Psoas muscle (tissue), 7 donors: ENCODE measurements at regions not wholly inside any gene's neighbourhood (a gene's known extent, or its start where the extent isn't known, plus 50 kb on each side); places are given as distances from the start of the nearest gene placed in this dataset.

Source experiments
- ATAC-seq, 4 donors: fragments of 200-7000 bp; cut with Tn5 transposase; one replicate each; pipeline ENCODE4 v1.9.1; 2020; ENCODE audit warnings: moderate library complexity in 3 of 4, mild to moderate bottlenecking in 2 of 4
- DNase-seq, 2 donors: peaks; one replicate each; pipeline ENCODE4 v3.0.0-alpha.2; 2020
- H3K27ac ChIP-seq: fragments of 200-600 bp; one replicate; pipeline ENCODE4 v1.8.0; 2022
- H3K27me3 ChIP-seq, 3 donors: fragments of 200-600 bp in 1 of 3; one replicate each; pipeline versions ENCODE4 v1.6.1 to v1.8.0; 2013 to 2022; ENCODE audit warnings: low read length in 2 of 3, mild to moderate bottlenecking in 2 of 3, moderate library complexity in 1 of 3; ENCODE audit not compliant: insufficient read depth in 3 of 3
- H3K36me3 ChIP-seq, 2 donors: fragments of 200-600 bp in 1 of 2; one replicate each; pipeline versions ENCODE4 v1.6.1 to v1.8.0; 2013 to 2022; ENCODE audit warnings: low read depth in 1 of 2, mild to moderate bottlenecking in 1 of 2, moderate library complexity in 1 of 2; ENCODE audit not compliant: insufficient read depth in 1 of 2
- H3K4me1 ChIP-seq: fragments of 200-600 bp; one replicate; pipeline ENCODE4 v1.8.0; 2022
- H3K4me3 ChIP-seq: fragments of 200-600 bp; one replicate; pipeline ENCODE4 v1.8.0; 2022; ENCODE audit warnings: mild to moderate bottlenecking
- H3K9me3 ChIP-seq: fragments of 200-600 bp; one replicate; pipeline ENCODE4 v1.8.0; 2022
- CTCF ChIP-seq: fragments of 200-600 bp; IDR thresholded peaks from one replicate; pipeline ENCODE4 v1.8.0; 2022; ENCODE audit warnings: antibody characterized with exemption
- WGBS, 3 donors: extraction: QIAGEN DNeasy Blood & Tissue Kit; methylation state at CpG; one replicate each; pipeline versions ENCODE4 v1.1.6 to v1.1.7; 2013; 5-methylcytosine and 5-hydroxymethylcytosine counted together
- intact Hi-C, 2 donors: fragments of 100-400 bp; cut with DNase I; formaldehyde crosslinking; loops; one replicate each; pipeline versions ENCODE4 v1.11.0 to v1.14.2; 2022
- donor health status: healthy with polysubstance abuse.
- donor health status: DM: no; HTN: no; CAD: no; lungs with moderate emphysema.
- donor health status: Bipolar disorder and iron deficiency.
- donor health status: healthy.
- donor health status: DM: yes; HTN: yes; CAD: no.
- donor health status: DM: no; HTN: no; CAD: no.
- donor health status: DM: yes; HTN: yes; CAD: no.

GRCh38 chr9:89982016-89982415, 377.2 kb downstream of the GADD45G start:
- no peak for TF ChIP-seq CTCF
- DNase-seq, result no peak
- Histone ChIP-seq H3K9me3 (no peaks in the 10 kb centered on the region), H3K27me3 (no peaks in the 10 kb centered on the region), H3K4me1 (no peaks in the 10 kb centered on the region), H3K4me3 (no peak overlapping the region), H3K27ac (no peak overlapping the region), H3K36me3 (no peaks in the 10 kb centered on the region)
- 85 to 89% (median 86%) methylated on average over 3 of the region's 3 CpGs for WGBS, 3 donors
- intact Hi-C loops, result no loop called here
- no peak for ATAC-seq

DNA sequence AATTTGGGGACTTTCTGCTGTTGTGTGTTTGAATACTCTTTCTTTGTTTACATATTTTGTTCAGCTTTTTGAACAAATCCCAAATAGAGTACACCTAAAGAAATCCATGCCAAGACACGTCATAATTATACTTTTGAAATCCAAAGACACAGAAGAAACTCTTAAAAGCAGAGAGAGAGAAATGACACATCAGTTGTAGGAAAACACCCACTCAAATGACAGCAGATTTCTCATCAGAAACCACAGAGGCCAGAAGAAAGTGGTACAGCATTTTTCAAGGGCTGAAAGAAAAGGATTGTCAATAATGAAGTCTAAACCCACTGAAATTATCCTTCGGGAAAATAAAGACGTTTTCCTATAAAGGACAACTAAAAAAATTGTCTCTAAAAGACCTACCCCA, 378.6 kb downstream of the GADD45G start:
- intact Hi-C loops, result no loop called here
- Histone ChIP-seq H3K4me3 (no peak overlapping the region), H3K27me3 (no peaks in the 10 kb centered on the region), H3K27ac (no peak overlapping the region), H3K9me3 (no peaks in the 10 kb centered on the region), H3K36me3 (no peaks in the 10 kb centered on the region), H3K4me1 (peaks cover 7% of the 10 kb centered on the region)
- TF ChIP-seq CTCF, result no peak
- 84 to 88% (median 88%) methylated on average over 3 of the region's 3 CpGs for WGBS, 3 donors
- no peak for ATAC-seq
- no peak for DNase-seq

- 44 to 58% (median 49%) methylated on average over 1 of the region's 1 CpG for WGBS, 3 donors
- no peak for ATAC-seq
These were observed 379.4 kb downstream of the GADD45G start for GRCh38 chr9:89984214-89984613.

DNA sequence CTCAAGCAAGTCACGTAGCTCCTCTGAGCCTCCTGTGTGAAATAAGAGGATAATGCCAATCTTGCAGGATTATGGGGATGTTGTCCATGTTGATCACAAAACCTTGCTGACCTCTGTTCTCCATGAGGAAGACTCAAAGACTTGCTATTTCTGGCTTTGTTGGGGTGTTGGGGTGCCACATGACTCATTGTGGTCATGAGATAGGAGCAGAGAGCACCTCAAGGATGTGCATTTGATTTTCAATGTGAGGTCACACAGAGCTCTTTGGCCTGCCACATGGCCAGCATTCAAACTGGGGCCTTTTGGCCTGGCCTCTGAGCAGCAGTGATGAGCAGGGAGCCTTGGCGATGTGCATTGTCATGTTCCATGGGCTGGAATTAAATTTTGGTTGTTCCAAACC, 380.3 kb downstream of the GADD45G start:
- peaks cover 7% of the 10 kb centered on the region for H3K4me1 ChIP-seq
- WGBS, 3 donors, result 72 to 98% (median 98%) methylated on average over 2 of the region's 2 CpGs
- DNase-seq (no peak), ATAC-seq (no peak)
- H3K9me3 ChIP-seq, result no peaks in the 10 kb centered on the region
- H3K36me3 ChIP-seq, result no peaks in the 10 kb centered on the region
- no peak overlapping the region for H3K27ac ChIP-seq
- no peak for TF ChIP-seq CTCF
- H3K27me3 ChIP-seq, result no peaks in the 10 kb centered on the region
- intact Hi-C loops, result no loop called here
- H3K4me3 ChIP-seq, result no peak overlapping the region

More at GRCh38 chr9:89984214-89984613, 379.4 kb downstream of the GADD45G start:
- H3K4me3 ChIP-seq, result no peak overlapping the region
- H3K27me3 ChIP-seq, result no peaks in the 10 kb centered on the region
- intact Hi-C loops, result no loop called here
- peaks cover 7% of the 10 kb centered on the region for H3K4me1 ChIP-seq
- H3K27ac ChIP-seq, result no peak overlapping the region
- TF ChIP-seq CTCF, result no peak
- no peak for DNase-seq
- no peaks in the 10 kb centered on the region for H3K9me3 ChIP-seq
- H3K36me3 ChIP-seq, result no peaks in the 10 kb centered on the region

GRCh38 chr9:89986190-89986589, 381.4 kb downstream of the GADD45G start:
- H3K9me3 ChIP-seq, result no peaks in the 10 kb centered on the region
- H3K4me3 ChIP-seq, result no peak overlapping the region
- ATAC-seq (no peak), DNase-seq (no peak)
- intact Hi-C loops, result no loop called here
- H3K4me1 ChIP-seq, result peaks cover 7% of the 10 kb centered on the region
- 80 to 85% (median 85%) methylated on average over 2 of the region's 2 CpGs for WGBS, 3 donors
- H3K36me3 ChIP-seq, result no peaks in the 10 kb centered on the region
- no peak for TF ChIP-seq CTCF
- H3K27me3 ChIP-seq, result no peaks in the 10 kb centered on the region
- H3K27ac ChIP-seq, result no peak overlapping the region
